ENCODE measurements at regions not wholly inside any gene's neighbourhood (a gene's known extent, or its start where the extent isn't known, plus 50 kb on each side); places are given as distances from the start of the nearest gene placed in this dataset.
"Not testable (repeated sequence)": the region's sequence is repeated elsewhere in the genome, so short reads cannot be mapped to it uniquely, and the experiment has no call there.

DNA sequence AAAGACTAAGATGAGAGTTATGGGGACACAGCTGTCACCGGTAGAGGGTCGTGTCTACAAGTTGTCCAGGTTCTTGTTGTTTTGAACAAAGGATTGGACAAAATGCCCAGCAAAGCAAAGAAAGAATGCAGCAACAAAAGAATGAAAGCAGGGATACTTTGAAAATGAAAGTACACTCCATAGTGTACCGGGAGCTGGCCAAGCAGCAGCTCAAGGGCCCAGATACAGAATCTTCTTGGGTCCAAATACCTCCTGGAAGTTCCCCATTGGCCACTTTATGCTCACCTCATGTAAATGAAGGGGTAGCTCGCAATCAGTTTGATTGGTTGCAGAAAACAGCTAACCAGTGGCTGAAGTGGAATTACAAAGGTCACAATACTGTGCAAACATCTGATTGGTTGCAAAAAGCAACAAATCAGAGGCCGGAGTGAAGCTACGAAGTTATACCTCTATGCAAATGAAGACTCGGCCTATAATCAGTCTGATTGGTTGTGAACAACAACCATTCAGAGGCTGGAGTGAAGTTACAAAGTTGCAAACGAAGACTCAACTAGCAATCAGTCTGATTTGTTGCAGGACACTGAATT is 474.9 kb upstream of the TMEFF2 start:
- no peak overlapping the region for H3K4me3 Mint-ChIP-seq

DNA sequence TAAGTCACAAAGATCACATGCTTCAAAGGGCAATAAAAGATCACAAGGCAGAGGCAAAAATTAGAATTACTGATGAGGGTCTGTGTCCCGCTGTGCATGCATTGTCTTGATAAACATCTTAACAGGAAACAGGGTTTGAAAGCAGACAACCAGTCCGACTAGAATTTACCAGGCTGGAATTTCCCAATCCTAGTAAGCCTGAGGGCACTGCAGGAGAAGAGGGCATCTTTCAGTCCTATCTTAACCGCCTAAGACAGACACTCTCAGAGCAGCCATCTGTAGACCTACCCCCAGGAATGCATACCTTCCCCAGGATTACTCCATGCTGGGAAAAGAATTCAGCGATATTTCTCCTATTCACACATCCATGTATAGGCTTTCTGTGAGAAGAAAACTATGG is 465.8 kb upstream of the TMEFF2 start:
- not testable (repeated sequence) for H3K4me1 Mint-ChIP-seq; H3K4me3 Mint-ChIP-seq; H3K9me3 Mint-ChIP-seq; DNase-seq; H3K27ac Mint-ChIP-seq; H3K27me3 Mint-ChIP-seq (ENCODE audit: low read depth, poor library complexity); H3K36me3 Mint-ChIP-seq (ENCODE audit: low read depth)

More for the DNA sequence above, 474.9 kb upstream of the TMEFF2 start:
- no peak for DNase-seq
- H3K27ac Mint-ChIP-seq: no peak overlapping the region
- H3K4me1 Mint-ChIP-seq: no peaks in the 10 kb centered on the region
- TF ChIP-seq, protein P1, sequence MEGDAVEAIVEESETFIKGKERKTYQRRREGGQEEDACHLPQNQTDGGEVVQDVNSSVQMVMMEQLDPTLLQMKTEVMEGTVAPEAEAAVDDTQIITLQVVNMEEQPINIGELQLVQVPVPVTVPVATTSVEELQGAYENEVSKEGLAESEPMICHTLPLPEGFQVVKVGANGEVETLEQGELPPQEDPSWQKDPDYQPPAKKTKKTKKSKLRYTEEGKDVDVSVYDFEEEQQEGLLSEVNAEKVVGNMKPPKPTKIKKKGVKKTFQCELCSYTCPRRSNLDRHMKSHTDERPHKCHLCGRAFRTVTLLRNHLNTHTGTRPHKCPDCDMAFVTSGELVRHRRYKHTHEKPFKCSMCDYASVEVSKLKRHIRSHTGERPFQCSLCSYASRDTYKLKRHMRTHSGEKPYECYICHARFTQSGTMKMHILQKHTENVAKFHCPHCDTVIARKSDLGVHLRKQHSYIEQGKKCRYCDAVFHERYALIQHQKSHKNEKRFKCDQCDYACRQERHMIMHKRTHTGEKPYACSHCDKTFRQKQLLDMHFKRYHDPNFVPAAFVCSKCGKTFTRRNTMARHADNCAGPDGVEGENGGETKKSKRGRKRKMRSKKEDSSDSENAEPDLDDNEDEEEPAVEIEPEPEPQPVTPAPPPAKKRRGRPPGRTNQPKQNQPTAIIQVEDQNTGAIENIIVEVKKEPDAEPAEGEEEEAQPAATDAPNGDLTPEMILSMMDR (IDR thresholded peaks at IDR 0.05): no peak
- no peaks in the 10 kb centered on the region for H3K9me3 Mint-ChIP-seq
- no peaks in the 10 kb centered on the region for H3K36me3 Mint-ChIP-seq (ENCODE audit: low read depth)
- H3K27me3 Mint-ChIP-seq (ENCODE audit: low read depth, poor library complexity): peaks cover 2% of the 10 kb centered on the region

DNA sequence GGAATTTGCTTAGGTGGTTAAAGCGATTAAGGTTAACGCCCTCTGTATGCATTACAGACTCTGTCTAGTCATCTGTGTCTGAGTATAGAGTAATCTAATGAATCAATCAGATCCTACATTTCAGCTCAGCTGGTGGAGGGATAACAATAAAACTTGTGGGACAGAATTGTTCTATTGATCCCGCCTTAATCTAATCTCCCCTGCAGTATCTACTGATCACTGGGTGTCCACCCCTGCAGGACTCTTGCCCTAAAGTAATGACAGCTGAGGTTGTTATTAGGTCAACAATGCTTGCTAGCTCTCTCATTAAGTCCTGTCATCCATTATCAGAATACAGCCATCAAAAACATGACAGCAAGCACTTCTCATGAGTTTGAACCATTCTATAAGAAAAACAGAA is 462.6 kb upstream of the TMEFF2 start:
- Mint-ChIP-seq H3K27me3 (ENCODE audit: low read depth, poor library complexity) (peaks cover 4% of the 10 kb centered on the region), H3K4me1 (no peaks in the 10 kb centered on the region), H3K9me3 (no peaks in the 10 kb centered on the region), H3K27ac (no peak overlapping the region), H3K4me3 (no peak overlapping the region), H3K36me3 (ENCODE audit: low read depth) (no peaks in the 10 kb centered on the region)
- DNase-seq: no peak
- TF ChIP-seq, protein P1 (IDR thresholded peaks at IDR 0.05): no peak

DNA sequence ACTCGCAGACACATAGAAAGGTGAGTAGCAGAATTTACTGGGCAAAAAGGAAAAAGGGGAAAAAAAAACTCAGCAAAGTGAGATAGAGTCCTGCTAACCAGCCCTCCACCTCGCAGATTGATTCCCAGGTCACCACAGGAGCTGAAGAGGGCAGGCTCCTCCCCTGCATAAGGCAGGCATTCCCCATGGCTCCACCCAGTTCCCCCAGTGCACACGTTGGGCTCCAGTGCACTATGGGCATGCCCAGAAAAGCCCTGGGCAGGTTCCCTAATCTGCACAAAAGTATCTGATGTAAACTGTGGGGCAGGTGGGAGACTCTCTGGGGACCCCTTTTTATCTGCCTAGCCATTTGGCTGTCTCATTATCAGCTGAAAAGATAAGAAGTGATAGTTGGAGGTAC is 461.2 kb upstream of the TMEFF2 start:
- H3K27ac Mint-ChIP-seq: no peak overlapping the region
- H3K4me1 Mint-ChIP-seq: no peaks in the 10 kb centered on the region
- DNase-seq: peak; percentile 5
- no peak overlapping the region for H3K4me3 Mint-ChIP-seq
- TF ChIP-seq, protein P1 (IDR thresholded peaks at IDR 0.05): no peak
- no peaks in the 10 kb centered on the region for H3K9me3 Mint-ChIP-seq
- H3K27me3 Mint-ChIP-seq (ENCODE audit: low read depth, poor library complexity): peaks cover 4% of the 10 kb centered on the region
- no peaks in the 10 kb centered on the region for H3K36me3 Mint-ChIP-seq (ENCODE audit: low read depth)

DNA sequence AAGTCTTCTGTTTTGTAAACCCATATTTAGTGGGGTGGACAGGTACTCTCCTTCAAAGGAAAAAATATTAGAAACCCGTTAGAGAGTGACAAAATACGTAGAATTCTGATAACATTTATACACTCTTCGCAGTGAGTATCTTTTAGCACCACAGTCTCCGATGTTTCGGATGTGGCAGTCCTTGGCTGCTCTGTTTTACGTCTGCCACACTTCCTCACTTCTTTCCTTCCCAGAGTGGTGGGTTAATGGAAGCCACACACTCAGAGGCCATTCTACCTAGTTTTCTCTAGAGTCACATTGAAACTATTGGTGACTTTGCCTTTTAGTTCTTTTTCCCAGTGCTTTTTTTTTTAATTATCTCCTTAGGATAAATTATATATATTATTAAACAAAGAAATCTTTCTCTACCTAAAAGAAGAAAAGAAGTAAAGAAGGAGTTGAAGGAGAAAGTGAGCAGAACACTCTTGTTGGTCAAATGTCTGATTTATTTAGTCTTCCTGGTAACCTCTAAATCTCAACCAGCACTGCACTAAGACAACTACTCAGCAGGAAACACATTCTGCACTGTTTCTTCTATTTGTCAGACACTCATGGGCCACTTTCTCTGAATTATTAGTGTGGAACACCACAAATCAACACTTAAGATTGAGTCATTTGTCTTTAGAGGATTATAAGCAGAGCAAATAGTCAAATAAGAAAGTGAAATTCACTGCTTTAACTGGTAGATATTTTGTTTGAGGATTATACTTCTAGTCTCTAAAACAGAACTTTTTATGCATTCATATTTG is 451.3 kb upstream of the TMEFF2 start:
- no peak overlapping the region for H3K4me3 Mint-ChIP-seq
- H3K4me1 Mint-ChIP-seq: no peaks in the 10 kb centered on the region
- TF ChIP-seq, protein P1 (IDR thresholded peaks at IDR 0.05): no peak
- DNase-seq: no peak
- H3K9me3 Mint-ChIP-seq: no peaks in the 10 kb centered on the region
- peak overlapping the region; percentile 91 for H3K27ac Mint-ChIP-seq
- no peaks in the 10 kb centered on the region for H3K36me3 Mint-ChIP-seq (ENCODE audit: low read depth)
- H3K27me3 Mint-ChIP-seq (ENCODE audit: low read depth, poor library complexity): no peaks in the 10 kb centered on the region

DNA sequence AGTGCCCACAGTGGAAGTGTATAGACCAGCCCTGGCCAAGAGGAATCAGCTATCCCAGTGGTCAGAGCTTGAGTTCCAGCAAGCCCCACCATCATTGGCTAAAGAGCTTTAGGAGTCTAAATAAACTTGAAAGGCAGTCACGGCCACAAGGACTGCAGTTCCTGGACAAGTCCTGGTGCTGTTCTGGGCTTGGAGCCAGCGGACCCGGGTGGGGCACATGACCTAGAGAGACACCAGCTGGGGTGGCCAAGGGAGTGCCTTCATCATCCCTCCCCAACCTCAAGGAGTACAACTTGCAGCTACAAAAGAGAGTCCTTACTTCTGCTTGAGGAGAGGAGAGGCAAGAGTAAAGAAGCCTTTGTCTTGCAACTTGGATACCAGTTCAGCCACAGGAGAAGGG is 439.8 kb upstream of the TMEFF2 start:
- DNase-seq: no peak
- Mint-ChIP-seq H3K4me3 (no peak overlapping the region), H3K36me3 (ENCODE audit: low read depth) (no peaks in the 10 kb centered on the region), H3K4me1 (no peaks in the 10 kb centered on the region), H3K27ac (no peak overlapping the region), H3K27me3 (ENCODE audit: low read depth, poor library complexity) (no peaks in the 10 kb centered on the region), H3K9me3 (no peaks in the 10 kb centered on the region)
- TF ChIP-seq, protein P1 (IDR thresholded peaks at IDR 0.05): no peak
